ENCODE measurements at regions not wholly inside any gene's neighbourhood (a gene's known extent, or its start where the extent isn't known, plus 50 kb on each side); places are given as distances from the start of the nearest gene placed in this dataset.

DNA sequence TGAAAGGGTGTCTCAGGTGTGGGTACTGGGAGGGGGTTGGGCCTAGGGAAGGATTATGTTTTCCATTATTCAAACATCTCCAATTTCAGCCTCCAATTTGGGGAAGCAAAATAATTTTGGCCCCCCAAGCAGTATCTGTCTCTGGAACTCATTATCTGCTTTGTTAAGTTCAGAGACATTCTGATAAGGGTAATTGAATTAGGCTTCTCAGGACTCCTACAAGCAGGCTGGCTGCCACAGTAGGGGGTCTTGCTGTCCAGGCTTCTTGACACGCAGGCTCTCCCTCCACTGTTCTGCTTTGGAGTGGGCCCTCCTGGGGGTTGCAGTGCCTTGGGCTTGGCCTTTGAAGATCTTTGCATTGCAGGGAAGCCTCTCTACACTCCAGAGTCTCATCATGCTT is 108.1 kb upstream of the SIX2 start:
- TF ChIP-seq YY1 (IDR thresholded peaks at IDR 0.05) (no peak), GABPA (IDR thresholded peaks at IDR 0.05 in 1 of 2, conservative IDR thresholded peaks at IDR 0.05 in 1 of 2) (no peak), FOXA1 (IDR thresholded peaks at IDR 0.05) (no peak), TAF1 (conservative IDR thresholded peaks at IDR 0.05) (no peak), RAD21 (IDR thresholded peaks at IDR 0.05) (no peak), RXRA (IDR thresholded peaks at IDR 0.05) (no peak), SP1 (IDR thresholded peaks at IDR 0.05) (no peak)
- TF ChIP-seq, protein P1, sequence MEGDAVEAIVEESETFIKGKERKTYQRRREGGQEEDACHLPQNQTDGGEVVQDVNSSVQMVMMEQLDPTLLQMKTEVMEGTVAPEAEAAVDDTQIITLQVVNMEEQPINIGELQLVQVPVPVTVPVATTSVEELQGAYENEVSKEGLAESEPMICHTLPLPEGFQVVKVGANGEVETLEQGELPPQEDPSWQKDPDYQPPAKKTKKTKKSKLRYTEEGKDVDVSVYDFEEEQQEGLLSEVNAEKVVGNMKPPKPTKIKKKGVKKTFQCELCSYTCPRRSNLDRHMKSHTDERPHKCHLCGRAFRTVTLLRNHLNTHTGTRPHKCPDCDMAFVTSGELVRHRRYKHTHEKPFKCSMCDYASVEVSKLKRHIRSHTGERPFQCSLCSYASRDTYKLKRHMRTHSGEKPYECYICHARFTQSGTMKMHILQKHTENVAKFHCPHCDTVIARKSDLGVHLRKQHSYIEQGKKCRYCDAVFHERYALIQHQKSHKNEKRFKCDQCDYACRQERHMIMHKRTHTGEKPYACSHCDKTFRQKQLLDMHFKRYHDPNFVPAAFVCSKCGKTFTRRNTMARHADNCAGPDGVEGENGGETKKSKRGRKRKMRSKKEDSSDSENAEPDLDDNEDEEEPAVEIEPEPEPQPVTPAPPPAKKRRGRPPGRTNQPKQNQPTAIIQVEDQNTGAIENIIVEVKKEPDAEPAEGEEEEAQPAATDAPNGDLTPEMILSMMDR (IDR thresholded peaks at IDR 0.05; ENCODE audit: low read depth, low read length, missing input control): no peak
- TF ChIP-seq, protein P2, sequence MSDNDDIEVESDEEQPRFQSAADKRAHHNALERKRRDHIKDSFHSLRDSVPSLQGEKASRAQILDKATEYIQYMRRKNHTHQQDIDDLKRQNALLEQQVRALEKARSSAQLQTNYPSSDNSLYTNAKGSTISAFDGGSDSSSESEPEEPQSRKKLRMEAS (IDR thresholded peaks at IDR 0.05): no peak
- TF ChIP-seq, protein P3, sequence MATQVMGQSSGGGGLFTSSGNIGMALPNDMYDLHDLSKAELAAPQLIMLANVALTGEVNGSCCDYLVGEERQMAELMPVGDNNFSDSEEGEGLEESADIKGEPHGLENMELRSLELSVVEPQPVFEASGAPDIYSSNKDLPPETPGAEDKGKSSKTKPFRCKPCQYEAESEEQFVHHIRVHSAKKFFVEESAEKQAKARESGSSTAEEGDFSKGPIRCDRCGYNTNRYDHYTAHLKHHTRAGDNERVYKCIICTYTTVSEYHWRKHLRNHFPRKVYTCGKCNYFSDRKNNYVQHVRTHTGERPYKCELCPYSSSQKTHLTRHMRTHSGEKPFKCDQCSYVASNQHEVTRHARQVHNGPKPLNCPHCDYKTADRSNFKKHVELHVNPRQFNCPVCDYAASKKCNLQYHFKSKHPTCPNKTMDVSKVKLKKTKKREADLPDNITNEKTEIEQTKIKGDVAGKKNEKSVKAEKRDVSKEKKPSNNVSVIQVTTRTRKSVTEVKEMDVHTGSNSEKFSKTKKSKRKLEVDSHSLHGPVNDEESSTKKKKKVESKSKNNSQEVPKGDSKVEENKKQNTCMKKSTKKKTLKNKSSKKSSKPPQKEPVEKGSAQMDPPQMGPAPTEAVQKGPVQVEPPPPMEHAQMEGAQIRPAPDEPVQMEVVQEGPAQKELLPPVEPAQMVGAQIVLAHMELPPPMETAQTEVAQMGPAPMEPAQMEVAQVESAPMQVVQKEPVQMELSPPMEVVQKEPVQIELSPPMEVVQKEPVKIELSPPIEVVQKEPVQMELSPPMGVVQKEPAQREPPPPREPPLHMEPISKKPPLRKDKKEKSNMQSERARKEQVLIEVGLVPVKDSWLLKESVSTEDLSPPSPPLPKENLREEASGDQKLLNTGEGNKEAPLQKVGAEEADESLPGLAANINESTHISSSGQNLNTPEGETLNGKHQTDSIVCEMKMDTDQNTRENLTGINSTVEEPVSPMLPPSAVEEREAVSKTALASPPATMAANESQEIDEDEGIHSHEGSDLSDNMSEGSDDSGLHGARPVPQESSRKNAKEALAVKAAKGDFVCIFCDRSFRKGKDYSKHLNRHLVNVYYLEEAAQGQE (IDR thresholded peaks at IDR 0.05): no peak
